SJSA1 (cell line): ENCODE measurements at regions not wholly inside any gene's neighbourhood (a gene's known extent, or its start where the extent isn't known, plus 50 kb on each side); places are given as distances from the start of the nearest gene placed in this dataset.

ENCODE experiments used
- DNase-seq, 2 experiments: peaks; one replicate each; pipeline ENCODE4 v3.0.0-alpha.2; 2015 to 2020; ENCODE audit warnings: low spot score in 2 of 2, low read depth in 1 of 2
- H3K27ac ChIP-seq: fragments of 250-450 bp; sonication (Bioruptor Pico); 2 replicates; pipeline ENCODE4 v1.5.1; 2020; ENCODE audit warnings: mild to moderate bottlenecking, moderate library complexity
- H3K27me3 ChIP-seq: fragments of 250-450 bp; sonication (Bioruptor Pico); replicated peaks from 2 replicates; pipeline ENCODE4 v1.5.1; 2020; ENCODE audit warnings: mild to moderate bottlenecking, moderate library complexity
- H3K36me3 ChIP-seq: fragments of 250-450 bp; sonication (Bioruptor Pico); 2 replicates; pipeline ENCODE4 v1.5.1; 2020; ENCODE audit warnings: mild to moderate bottlenecking
- H3K4me1 ChIP-seq: fragments of 250-450 bp; sonication (Bioruptor Pico); replicated peaks from 2 replicates; pipeline ENCODE4 v1.6.1; 2021; ENCODE audit warnings: mild to moderate bottlenecking
- H3K4me3 ChIP-seq: fragments of 250-450 bp; sonication (Bioruptor Pico); 2 replicates; pipeline ENCODE4 v1.5.1; 2020; ENCODE audit warnings: mild to moderate bottlenecking
- H3K9me3 ChIP-seq: fragments of 250-450 bp; sonication (Bioruptor Pico); replicated peaks from 2 replicates; pipeline ENCODE4 v1.5.1; 2020; ENCODE audit warnings: mild to moderate bottlenecking

DNA sequence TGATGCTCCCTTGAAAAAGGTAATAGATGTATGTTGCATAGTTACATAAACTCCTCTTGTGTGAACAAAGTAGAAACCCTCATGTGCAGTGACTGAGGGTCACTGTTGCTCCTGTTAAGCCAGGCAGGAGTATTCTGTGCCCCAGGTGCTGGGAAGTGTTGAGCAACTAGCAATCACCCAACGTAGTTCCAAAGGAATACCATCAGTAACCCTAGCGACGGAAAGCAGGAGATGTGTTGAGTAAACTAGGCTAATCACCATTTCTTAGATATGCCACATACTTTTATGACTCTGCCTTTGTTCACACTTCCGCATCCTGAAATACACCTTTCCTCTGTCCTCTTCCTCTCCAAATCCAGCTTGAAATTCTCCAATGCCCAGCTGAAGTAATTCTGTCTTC is 50.9 kb upstream of the TAB3 start:
- no peaks in the 10 kb centered on the region for H3K27me3 ChIP-seq

More for the DNA sequence above, 50.9 kb upstream of the TAB3 start:
- no peak overlapping the region for H3K4me3 ChIP-seq
- no peaks in the 10 kb centered on the region for H3K9me3 ChIP-seq
- H3K27ac ChIP-seq: no peak overlapping the region
- no peak for DNase-seq
- no peaks in the 10 kb centered on the region for H3K36me3 ChIP-seq
- no peaks in the 10 kb centered on the region for H3K4me1 ChIP-seq
